ENCODE measurements at regions not wholly inside any gene's neighbourhood (a gene's known extent, or its start where the extent isn't known, plus 50 kb on each side); places are given as distances from the start of the nearest gene placed in this dataset.

DNA sequence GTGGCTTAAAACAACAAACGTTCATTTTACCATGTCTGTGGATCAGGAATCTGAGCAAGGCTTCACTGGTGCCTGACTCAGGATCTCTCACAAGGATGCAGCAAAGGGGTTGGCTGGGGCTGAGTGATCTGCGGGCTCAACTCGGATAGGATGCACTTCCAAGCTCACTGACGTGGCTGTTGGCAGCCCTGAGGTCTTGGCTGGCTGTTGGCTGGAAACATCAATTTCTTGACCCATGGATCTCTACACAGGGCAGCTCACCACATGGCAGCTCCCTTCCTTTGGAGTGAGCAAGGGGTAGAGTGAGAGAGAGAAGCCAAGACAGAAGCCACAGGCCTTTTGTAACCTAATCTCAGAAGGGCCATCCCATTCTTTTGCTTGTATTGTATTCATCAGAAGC is 202.1 kb downstream of the NXNL2 start:
- no peak for DNase-seq

GRCh38 chr9:88737876-88738275 is 202.9 kb downstream of the NXNL2 start:
- no peak for DNase-seq

- no peak for DNase-seq
These were observed 203.7 kb downstream of the NXNL2 start for GRCh38 chr9:88738709-88739108.

DNA sequence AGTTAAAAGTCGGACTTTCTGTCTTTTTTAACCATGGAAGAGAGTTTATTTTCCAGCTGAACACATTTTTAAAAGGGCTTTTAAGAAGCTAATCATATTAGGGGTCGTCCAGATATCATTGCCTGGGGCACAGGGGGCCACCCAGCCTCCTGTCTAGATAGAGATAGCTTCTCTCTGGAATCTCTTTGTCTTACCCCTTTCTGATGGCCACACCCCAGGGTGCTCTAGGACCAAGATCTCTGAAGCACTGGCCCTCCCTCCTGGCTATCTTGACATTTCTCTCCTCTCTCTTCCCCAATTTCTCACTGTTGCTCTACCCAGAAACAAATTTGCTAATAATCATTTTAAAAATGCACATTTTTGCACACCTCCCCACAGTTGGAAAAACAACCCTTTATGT is 204.4 kb downstream of the NXNL2 start:
- no peak for DNase-seq

GRCh38 chr9:88740844-88741243 is 205.9 kb downstream of the NXNL2 start:
- no peak for DNase-seq

DNA sequence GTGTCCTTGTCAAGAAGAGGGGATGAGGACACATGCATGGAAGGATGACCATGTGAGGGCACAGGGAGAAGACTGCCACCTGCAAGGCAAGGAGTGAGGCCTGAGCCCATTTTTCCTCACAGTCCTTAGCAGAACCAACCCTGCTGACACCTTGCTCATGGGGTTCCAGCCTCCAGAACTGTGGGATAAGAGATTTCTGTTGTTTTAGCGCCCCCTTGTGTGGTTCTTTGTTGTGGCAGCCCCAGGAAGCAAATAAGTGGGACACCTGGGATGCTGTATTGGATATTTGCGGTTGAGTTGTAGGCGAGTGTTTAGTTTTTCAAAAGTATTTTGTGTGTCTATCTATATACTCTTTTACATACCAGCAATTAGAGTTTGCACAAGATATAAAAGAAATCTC is 206.4 kb downstream of the NXNL2 start:
- DNase-seq, result no peak

- no peak for DNase-seq
These were observed 207.5 kb downstream of the NXNL2 start for GRCh38 chr9:88742483-88742882.

- no peak for DNase-seq
These were observed 207.9 kb downstream of the NXNL2 start for GRCh38 chr9:88742905-88743304.

GRCh38 chr9:88745276-88746001 is 210.5 kb downstream of the NXNL2 start:
- no peak for DNase-seq

GRCh38 chr9:88746029-88746742 is 211.2 kb downstream of the NXNL2 start:
- no peak for DNase-seq

GRCh38 chr9:88746743-88747398 is 211.9 kb downstream of the NXNL2 start:
- no peak for DNase-seq

DNA sequence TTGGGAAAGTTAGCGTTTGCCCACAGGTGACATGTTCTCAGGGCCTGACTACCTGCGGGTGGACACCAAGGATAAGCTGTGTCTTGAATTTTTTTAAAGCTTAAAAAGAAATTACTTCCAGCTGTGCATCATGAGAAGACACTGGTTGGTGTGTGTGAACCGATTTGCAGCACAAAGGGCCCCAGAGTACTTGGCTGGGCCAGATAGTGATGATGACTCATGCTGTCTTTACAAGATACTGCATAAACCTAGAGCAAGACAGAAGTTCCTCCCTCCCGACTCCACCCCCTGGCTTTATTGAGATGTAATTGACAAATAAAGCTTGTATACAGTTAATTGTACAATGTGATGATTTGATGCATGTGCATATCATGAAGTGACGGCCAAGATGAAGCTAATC is 212.8 kb downstream of the NXNL2 start:
- DNase-seq, result no peak

- DNase-seq, result no peak
These were observed 213.7 kb downstream of the NXNL2 start for GRCh38 chr9:88748566-88749261.

- DNase-seq, result no peak
These were observed 214.4 kb downstream of the NXNL2 start for GRCh38 chr9:88749420-88749819.

DNA sequence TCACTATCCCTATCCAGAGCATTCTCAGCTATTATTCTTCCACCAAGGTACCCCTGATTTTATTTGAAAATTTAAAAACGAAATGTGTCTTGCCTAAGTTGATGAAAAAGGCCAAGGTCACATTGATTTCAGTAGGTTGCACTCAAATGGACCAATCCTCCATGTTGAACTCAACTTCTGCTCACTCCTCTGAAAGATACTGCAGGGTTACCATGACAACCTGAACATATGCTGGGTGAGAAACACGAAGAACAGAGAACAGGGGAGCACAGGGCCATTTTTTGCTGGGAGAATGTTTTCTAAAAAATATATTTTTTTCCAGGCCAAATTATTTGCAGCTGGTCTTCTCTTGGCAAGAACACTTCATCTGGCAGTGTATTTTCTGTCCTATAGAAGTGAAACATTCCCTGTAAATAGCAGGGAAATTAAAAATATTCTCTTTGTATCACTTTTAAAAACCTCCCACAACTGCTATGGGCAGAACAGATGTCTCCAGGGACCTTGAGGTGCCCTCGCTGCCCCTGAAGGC is 215.9 kb downstream of the NXNL2 start:
- no peak for DNase-seq

DNA sequence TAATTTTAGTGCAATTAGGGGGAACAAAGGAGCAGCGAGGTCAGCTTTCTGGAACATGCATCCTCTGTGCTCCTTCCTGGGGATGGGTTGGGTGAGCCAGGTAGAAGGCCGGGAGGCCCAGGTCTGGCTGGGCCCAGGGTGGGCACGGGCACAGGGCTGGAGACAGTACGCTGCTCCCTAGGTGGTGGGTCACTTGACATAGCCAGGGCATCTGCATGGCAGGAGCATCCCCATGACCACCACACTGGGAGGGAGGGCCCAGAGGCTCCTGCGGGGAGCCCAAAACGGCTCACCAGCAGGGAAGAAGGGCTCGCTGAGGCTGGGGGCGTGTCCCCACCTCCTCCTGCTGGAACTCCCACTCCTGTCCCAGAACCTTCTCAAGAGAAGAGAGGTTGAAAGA is 216.8 kb downstream of the NXNL2 start:
- DNase-seq, result no peak

- no peak for DNase-seq
These were observed 218.9 kb downstream of the NXNL2 start for GRCh38 chr9:88753691-88754367.

DNA sequence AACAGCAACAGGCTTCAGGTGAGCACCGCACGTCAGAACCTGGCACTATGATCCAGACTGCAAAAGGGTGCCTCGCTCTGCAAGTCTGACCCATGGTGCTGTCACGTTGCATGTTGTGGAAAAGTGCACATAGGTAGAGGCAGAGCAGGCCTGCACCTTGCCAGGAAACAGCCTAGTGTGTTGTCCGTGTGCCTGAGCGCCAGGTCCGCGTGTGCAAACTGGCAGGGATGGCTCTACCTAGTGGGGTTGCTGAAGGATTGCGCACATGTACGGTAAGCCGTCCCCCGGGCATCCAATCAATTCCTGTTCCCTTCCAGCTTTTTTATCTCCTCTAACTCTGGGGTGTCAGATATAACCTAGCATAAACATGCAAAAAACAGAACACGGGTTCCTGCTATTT is 219.5 kb downstream of the NXNL2 start:
- DNase-seq, result no peak

- no peak for DNase-seq
These were observed 219.9 kb downstream of the NXNL2 start for GRCh38 chr9:88754886-88755285.

DNA sequence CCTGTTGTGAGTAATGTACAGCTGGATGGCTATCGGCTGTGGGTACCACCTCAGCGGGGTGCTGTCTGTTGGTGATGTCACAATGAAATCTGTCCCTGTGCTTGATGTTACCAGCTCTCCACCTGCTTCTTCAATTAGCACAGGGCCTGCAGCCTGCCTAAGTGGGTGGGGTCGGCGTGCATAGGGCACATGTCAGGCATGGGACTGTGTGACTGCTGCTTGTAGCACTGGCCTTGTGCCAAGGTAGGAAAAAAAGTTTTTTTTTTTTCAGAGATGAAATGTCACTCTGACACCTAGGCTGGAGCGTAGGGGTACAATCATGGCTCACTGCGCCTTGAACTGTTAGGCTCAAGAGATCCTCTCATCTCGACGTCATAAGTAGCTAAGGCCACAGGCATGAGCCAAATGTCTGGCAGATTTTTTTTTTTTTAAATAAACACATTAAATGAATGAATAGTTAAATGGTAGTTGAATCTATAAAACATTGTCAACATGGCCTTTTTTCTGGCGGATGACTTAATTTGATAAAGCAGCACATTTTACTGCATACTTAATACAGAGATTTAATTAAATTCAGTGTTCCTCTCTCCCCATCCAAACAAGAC is 222.5 kb downstream of the NXNL2 start:
- no peak for DNase-seq

GRCh38 chr9:88759364-88759763 is 224.4 kb downstream of the NXNL2 start:
- no peak for DNase-seq

Data from CD4-positive, alpha-beta T cell treated with Interleukin-6 for 4 hours (primary cell).